Fibroblast of skin of back (primary cell): ENCODE measurements at regions not wholly inside any gene's neighbourhood (a gene's known extent, or its start where the extent isn't known, plus 50 kb on each side); places are given as distances from the start of the nearest gene placed in this dataset.

Source experiments
- DNase-seq: peaks from one replicate; pipeline ENCODE4 v3.0.0-alpha.2; 2013

DNA sequence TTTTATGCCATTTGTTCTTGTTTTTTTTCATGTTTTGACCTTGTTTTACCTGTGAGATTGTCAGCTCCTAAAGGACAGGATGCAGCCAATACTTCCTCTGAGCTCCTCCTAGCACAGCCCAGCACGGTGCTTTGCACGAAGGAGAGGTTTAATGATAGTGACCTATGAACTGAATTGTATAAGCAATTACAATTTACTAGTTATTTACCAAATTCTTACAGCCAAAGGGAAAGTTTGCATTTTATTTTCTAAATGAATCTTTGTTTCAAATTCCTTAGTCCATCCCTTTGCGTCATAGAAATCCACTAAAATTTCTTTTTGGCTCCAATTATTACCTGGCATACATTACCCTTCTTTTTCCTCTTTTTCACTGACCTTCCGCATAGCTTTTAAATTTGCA lies 326.1 kb downstream of the TDRD15 start:
- DNase-seq = no peak

DNA sequence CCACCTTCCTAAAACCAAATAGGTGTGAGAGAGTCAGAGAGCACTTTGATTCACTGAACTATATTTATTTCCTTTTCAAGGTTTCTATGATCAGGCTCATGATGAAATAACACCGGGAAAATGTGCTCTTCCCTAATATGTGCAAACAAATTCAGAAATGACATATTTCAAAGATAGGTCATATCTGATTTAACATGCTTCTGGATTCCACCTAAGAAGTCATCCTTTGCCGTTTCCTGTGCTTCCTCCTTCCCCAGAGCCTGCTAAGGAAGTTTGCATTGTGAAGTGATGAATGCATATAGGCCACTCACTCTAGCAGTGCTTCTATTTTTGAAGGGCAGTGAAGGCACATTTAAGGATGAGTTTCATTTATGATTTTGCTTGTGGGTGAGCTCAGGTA lies 327.6 kb downstream of the TDRD15 start:
- peak; percentile 40 for DNase-seq

DNA sequence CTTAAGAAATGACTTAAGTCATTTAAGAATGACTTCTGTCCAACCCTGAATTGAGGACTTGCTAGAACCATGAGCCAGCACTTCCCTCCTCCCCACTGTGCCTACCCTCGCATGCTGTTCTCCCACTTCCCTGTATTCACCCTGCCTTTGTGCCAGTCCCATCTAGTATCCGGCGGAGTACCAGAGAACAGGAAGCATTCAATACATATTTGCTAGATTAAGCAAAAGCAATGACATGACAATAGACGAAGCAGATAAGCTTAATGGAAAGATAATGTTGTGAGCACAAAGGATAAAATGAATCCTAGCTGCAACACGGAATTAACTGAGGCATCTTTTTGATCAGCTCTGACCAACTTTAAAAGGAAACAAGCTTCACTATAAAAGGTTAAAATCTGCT lies 328.5 kb downstream of the TDRD15 start:
- no peak for DNase-seq

DNA sequence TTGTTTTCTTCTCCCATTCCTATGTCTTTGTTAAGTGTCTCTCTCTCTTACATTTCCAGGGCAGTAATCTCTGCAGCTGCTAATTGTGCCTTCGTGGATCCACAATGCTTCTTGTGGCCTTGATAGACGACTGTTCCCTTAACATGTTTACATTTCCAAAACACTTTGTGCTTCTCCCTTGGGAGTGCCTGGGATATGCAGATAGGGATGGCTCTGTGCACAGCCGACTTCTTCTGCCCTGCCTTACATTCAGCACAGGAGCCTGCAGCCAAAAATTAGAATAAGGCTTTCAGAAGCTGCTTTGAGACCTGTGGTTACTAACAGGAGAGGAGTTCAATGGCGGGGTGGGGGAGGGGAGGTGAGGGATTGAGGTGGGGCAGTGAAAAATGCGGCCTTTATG lies 328.9 kb downstream of the TDRD15 start:
- DNase-seq = no peak

DNA sequence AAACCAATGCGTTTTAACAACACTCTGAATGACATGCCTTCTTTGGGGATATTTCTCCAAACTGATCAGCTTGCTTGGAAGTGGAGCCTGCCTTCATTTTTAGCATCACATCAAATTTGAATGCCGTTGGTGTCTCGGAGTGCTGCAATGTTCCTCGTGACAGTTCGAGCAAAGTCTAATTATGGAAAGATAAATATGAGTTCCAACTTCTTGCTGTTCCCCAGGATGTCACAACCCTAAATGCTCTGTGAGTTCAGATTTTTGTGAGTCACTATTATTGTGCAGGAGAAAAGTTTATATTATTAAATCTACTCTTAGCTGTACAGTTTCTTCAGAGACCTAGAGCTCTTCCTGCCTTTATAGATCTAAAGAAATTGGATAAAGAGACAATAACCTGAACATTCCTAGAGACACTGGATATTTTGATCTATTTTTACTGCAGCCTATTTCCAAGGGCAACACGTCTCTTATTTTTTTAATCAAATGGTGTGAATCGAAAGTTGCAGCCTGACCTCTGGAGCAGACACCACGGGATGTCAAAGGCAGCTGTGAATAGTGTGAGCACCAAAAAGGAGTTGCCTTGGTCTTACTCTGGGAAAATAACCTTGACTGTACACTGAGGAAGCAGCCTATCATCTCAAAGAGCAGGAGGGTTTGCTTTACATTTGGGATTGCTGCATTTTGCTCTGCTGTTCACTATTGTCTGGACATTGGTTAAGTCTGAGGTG lies 330.1 kb downstream of the TDRD15 start:
- no peak for DNase-seq

DNA sequence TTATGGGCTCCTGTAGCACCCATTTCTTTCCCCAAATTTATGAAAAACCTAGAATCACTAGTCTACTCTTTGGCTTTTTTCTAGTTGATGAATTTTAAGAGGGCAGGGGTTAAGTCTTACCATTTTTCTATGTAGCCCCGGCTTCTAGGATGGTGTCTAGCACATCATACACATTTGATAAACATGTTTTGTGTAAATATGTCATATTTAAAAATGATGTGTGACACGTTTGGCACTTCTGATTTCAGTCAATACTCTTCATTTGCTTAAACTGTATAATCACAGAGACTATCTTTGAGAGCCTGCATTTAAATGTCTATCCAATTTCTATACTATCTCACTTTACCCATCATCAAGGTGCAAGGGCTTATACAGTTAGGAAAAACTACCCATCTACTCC lies 331.1 kb downstream of the TDRD15 start:
- DNase-seq = no peak

DNA sequence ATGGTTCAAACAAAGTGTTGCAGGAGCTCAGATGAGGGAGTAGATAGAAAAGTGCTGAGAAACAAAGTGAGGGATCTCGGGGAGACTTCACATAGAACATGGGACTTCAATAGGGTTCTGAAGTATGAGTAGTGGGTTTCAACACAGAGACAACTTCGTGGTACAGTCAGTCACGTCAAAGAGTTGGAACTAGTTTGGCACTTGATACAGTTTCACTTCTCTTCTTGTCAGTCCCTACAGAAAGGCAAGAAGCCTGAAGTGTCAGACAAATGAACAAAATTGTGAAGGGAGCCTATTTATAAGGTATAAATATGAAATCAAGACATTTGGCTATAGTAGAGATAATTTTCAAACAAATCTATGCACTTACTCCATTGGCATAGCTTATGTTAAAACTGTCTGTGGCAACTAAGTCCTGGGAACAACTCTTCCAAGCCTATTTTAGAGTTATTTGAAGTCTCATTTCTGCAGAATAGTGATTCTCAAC lies 338.0 kb downstream of the TDRD15 start:
- no peak for DNase-seq

DNA sequence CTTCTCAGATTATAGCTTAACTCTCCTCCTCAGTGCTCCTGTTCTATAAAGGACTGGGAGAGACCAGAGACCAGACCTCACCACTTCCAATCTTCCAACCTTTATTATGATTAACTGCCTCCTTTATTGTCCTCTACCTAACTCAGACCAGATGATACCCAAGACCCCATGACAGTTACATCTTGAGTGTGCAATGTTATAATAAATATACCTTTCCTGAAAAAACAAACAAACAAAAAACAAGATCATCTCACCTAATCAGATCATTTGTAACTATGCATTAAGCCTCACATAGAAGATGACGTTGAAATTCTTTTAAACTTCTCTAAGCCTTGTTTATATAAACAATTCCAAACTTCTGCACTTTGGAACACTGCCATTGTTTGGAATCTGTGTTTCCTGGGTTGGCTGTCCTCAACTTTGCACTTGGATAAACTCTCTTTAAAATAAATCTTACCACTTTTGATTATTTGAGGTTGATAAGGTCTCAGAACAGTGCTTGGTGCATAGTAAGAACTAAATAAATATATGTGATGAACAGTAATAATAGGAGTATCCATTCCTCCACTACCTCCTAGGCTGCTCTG lies 342.7 kb downstream of the TDRD15 start:
- DNase-seq = no peak

DNA sequence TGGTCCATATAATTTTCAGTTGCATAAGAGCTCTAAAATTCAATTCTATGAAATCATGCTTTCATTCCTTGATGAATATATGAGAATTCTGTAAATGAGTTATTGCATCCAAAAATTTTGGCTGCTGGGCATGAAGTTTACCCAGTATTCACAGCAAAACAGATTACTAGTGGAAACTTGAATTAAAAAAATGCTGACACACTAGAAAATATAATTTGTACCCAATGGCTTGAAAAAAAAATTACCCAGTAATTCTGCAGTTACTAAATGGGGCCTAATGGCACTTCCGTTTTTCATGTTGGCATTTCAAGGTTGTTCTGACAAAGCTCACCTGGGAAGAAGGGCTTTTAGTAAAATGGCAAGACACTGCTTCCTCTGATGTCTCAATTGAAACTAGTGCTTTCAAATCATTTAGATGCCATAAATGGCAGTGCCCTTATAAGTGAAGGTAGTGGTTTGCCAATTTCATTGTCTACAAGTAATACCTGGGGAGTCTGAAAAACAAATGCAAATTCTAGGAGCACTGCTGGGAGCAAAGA lies 343.6 kb downstream of the TDRD15 start:
- no peak for DNase-seq

DNA sequence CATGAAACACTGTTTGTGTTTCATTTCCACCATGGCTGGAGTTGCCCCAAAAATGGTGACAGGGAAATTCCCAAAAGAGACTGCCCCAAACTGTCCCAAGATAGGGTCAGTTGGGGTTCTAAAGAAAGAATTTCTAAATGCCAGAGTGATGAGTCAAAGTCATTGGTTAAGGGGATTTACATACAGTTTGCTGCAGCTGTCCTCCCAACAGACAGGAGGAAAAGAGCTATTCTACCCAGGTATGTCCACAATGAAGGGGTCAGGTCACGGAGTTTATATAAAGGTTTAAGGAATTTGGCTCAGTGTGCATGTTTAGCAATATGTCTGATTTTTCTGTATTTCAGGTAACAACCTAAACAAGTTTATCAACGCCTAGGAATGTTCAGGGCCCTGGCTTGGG lies 344.1 kb downstream of the TDRD15 start:
- DNase-seq = no peak

DNA sequence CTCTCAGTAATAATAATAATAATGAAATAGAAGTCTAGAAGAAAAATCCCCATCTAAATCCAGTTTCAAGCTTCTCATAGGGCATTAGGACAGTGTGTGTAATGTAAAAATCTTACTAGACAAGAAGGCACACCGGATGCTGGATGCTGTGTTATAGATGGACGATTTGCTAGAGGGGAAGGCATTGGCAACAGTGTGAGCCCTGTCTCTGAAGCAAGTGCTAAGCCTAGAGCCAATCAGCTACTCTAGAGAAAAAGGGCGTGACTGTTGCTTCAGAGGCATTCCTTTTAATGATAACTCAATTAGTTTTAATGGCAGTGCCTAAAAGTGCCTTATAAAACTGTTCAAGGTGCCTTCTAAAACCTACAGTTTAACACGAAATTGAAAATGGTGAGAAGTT lies 344.9 kb downstream of the TDRD15 start:
- DNase-seq = no peak

DNA sequence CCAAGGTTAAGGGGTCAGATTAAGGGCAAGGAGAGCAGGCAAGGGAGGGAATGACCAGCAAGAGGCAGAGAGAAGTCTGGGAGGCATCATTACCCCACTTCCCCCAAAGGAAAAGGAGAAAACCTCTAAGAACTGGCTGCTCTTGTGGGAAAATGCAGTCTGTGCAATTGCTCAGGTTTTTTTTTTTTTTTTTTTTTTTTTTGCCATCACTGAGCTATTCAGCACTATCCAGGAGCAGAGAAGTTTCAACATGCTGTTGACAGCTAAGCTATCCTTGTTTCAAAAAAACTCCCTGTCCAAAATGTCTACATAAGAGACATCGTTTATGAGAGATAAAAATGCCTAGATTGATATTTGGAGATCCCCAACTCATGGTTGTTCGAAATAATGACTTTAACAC lies 345.4 kb downstream of the TDRD15 start:
- no peak for DNase-seq

DNA sequence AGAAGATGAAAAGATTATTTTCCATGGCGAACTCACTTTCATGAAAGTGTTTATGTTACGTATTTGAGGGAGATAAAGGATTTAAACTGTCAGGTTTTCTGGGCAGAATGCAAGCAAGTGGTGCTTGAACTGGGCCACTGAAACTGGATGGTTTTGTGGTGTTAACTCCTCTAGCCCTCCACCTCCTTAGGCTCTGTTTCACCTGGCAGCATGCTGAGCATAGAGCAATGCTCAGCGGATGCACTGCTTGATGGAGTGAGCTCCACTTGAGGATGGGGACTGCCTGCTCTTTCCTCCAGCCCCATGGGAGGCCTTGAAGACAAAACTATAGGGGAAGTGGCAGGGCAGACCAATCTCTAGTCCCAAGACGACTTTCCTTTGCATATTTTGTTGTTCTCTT lies 345.8 kb downstream of the TDRD15 start:
- DNase-seq = no peak

DNA sequence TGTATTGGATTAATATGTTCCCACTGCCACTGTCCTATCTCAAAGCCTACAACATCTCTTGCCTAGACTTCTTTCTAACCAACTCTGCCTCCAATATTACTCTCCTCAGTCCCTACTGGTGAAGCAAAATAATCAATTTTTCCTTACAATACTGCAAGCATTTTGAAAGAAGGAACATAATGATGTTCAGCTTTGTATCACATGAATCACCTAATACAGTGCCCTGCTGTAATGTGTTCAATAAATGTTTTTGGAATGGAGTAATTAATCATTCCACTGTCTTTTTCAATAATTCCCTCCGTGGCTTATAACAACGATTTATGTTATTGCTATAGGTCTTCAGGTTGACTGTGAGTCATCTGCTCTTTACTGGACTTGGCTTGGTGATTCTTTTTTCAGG lies 356.4 kb downstream of the TDRD15 start:
- DNase-seq = no peak

DNA sequence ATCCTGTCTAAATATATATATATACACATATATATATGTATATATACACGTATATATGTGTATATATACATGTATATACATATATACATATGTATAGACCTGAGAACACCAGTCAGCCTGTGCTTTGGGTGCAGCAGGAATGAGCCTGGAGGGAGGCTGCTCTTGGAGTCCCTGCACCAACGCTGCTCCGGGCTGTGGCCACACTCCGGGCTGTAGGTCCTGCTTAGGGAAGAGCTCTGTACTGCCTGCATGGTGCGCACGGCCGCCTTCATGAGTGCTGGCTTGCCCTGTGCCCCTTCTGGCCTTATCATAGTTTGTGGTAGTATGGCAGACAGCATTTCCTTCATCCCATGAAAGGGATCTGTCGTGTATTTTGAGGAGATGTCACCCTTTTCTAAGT lies 360.9 kb downstream of the TDRD15 start:
- DNase-seq = no peak

DNA sequence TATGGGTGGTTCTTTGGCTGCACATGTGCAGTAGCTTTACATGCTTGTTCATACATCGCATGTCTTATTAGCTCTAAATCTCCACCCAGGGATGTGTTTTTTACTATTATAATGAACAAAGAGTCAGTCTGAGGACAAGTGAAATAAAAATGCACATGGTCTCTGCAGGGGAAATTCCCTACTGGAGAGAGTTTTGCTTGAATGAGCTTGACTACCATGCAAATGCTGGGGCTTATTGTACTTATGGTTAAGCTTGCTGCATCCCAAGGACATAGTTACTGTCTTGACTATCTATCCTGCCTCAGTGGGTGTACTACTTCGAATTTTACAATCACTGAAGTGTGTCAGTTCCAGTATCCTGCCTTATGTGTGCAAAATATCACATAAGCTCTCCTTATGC lies 362.7 kb downstream of the TDRD15 start:
- no peak for DNase-seq

DNA sequence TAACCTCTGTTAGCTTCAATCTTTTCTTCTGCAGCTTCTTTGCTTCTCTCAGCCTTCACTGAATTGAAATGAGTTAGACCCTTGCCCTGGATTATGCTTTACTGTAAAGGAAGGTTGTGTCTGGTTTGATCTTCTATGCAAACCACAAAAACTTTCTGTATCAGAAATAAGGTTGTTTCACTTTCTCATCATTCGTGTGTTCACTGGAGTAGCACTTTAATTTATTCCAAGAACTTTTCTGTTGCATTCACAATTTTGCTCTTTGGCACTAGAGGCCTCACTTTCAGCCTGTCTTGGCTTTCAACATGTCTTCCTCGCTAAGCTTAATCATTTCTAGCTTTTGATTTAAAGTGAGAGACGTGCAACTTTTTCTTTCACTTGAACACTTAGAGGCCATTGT lies 365.3 kb downstream of the TDRD15 start:
- no peak for DNase-seq

DNA sequence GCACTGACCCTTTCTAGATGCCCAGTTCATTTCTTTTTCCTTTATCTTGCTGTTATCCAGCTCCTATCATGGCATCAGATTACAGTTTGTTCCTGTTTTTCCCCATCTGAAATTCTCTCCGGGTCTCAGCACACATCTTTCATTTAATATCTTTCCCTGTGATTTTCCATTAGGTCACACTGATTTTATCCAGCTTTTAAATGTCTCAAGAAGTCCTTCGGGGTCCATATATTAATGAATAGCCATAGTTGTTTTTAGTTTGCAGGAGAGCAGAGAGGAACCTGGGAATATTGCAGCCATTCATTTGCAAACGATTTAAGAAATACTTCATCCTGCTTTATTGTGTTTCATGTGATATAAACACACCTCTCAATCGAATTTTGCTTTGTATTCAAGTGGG lies 374.2 kb downstream of the TDRD15 start:
- DNase-seq = no peak

DNA sequence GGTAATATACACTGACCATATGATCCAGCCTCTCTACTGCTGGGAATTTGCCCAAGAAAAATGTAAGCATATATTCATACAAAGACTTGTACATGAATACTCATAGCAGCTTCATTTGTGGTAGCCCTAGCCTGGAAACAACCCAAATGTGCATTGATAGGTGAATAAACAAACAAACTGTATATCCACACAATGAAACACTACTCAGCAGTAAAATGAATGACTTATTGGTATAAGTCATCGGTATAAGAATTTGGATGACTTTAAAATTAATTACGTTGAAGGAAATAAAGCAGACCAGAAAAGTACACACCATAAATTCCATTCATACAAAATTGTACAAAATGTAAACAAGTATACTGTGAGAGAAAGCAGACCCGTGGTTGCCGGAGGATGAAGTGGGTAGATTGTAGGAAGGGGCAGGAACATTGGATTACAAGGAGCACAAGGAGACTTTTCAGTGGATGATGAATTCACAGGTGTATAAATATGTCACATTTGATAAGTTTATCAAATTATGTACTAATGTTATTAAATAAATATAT lies 376.7 kb downstream of the TDRD15 start:
- DNase-seq = no peak

DNA sequence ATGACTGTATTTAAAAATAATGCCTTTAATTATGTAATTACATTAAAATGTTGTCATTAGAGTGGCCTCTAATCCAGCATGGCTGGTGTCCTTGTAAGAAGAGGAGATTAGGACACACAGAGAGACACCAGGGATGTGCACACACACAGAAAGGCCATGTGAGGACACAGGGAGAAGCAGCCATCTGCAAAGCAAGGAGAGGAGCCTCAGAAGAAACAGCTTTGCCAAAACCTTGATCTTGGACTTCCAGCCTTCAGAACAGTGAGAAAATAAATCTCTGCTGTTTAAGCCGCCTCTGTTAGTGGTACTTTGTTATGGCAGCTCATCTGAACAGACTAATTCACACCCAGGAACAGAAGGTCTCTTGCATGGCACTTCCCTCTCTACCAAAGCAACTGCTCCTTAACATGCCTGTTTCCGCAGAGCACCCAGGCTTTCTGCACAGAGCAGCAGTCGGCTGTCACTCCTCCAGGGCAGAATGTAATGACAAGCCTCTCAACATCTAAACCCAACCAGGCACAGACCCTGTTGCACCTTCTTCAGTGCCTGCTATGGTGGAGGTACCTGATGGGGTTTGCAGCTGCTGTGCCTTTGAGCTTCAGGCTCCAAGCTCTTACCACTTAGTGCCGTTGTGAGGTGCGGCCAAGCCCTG lies 377.7 kb downstream of the TDRD15 start:
- DNase-seq = no peak

DNA sequence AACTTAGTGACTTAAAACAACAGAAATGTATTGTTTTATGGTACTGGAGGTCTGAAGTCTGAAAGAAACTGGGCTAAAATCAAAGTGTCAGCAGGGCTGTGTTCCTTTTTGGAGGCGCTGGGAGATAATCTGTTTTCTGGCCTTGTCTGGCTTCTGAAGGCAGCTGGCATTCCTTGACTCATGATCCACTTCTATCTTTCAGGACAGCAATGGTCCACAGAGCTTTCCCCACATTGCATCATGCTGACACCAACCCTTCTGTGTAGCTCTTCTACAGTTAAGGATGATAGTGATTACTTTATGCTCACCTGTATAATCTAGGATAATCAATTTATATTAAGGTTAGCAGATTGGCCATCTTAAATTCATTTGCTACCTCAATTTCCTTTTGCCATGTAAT lies 392.1 kb downstream of the TDRD15 start:
- DNase-seq = peak; percentile 15

DNA sequence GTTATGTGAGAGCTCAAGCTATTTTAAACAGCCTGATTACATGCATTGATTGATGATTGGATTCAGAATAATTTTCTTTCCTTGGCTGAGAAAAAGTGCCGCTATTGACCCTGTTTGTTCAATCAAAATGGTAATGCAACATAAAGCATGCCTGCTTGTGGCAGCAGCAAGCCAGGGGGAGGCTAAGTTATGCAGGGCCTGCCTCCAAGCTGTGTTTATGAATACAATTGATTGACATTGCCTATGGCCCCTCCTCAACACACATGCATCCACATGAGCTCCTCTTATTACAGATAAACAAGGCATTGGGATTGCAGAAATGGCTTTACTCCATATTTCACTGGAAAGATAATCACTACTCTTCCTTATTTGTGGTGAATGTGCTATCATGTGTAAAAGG lies 395.6 kb downstream of the TDRD15 start:
- no peak for DNase-seq

DNA sequence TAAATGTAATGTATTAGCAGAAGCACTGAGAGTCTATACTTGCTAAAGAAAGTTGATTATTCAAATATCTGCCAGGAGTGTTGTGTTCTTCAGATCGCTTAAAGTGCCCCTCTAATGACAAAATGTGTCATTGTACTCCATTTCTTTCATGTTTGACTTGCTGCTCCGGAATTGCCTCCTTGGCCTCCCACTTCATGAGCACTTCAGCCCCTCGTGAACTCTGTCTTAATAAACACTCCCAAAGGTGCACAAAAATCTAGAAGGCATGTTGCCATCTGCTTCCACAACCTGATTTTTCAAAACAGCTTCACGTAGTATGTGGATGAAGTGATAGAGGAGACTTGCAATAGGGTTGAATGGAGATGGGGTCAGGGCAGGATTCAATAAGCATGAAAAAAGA lies 396.1 kb downstream of the TDRD15 start:
- no peak for DNase-seq

DNA sequence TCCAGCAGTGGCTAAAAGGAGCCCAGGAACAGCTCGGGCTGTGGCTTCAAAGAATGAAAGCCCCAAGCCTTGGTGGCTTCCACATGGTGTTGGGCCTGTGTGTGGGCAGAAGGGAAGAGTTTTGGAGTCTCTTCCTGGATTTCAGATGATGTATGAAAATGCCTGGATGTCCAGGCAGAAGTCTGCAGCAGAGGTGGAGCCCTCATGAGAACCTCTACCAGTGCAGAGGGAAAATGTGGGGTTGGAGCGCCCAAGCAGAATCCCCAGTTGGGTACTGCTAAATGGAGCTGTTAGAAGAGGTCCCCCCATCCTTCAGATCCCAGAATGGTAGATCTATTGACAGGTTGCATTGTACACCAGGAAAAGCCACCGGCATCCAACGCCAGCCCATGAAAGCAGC lies 412.1 kb downstream of the TDRD15 start:
- DNase-seq = no peak
